EH (cell line): ENCODE measurements at regions not wholly inside any gene's neighbourhood (a gene's known extent, or its start where the extent isn't known, plus 50 kb on each side); places are given as distances from the start of the nearest gene placed in this dataset.

Experiments used
- DNase-seq: peaks from one replicate; pipeline ENCODE4 v3.0.0-alpha.2; 2015; ENCODE audit warnings: low read depth

DNA sequence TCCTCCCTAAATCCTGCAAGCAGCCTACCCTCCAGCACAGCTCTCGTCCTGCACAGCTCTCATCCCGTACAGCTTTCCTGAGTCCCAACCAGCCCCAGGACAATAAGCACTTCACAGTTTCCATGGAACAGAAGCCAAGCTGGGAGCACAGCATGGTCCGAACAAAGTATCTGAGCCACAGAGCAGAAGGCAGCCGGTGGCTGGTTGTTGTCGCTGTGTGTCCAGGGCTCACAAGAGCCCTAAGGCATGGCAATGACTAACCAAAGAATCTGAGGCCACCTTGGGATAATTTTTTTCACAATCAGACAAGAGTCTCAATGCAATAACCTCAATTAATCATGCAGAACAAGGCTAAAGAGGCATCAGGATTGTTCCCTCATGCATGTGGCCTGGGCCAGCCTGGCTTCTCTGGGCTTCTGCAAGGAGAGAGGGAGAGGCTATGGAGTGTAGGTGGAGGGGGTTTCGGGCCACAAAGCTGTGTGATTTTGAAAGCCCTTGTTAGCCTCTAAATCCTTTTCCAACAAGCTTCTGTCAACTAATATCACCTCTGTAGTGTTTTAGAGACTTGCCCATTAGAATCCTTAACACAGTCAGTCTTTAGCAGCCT, 323.4 kb downstream of the PIK3R1 start:
- DNase-seq = peak; percentile 24

DNA sequence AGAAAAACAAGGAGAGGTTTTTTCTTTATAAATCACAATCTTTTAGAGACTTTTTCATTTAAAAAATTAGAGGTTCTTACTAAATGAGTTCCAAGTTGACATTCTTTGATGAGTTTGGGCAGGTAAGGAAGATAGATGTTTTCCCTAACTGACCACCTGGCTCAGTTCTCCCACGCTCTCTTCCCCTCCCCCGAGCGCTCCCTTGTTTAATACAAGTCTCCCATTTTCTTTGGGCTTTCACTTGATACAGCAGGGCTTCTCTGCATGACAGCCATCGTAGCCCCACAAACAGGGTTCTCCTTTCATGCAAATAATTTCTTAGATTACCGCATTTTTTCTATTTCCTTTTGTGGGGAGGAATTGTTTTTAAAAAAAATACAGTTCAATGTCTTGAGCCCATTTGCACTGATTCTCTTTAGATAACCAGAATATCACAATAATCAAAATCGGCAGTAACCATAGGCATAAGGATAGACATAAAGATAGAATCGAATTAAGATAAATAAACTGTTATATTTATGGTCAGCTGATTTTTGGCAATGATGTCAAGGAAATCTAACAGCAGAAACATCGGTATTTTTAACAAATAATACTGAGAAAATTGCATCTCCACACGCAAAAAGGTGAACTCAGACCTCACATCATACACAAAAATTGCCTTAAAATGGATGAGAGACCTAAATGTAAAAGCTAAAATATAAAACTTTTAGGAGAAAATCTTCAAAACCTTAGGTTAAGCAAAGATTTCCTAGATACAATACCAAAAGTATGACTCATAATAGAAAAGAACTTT, 325.4 kb downstream of the PIK3R1 start:
- no peak for DNase-seq

DNA sequence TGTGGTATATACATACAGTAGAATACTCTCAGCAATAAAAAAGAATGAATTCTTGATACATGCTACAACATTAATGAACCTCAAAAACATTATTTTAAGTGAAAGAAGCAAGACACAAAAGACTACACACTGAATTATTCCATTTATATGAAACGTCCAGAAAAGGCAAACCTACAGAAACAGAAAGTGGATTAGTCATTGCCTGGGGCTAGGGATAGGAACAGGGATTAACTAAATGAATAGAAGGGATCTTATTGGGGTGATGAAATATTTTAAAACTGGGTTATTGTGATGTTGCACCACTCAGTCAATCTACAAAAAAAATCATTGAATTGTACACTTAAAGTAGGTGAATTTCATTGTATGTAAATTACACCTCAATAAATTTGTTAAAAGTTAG, 326.7 kb downstream of the PIK3R1 start:
- DNase-seq = peak; percentile 44

DNA sequence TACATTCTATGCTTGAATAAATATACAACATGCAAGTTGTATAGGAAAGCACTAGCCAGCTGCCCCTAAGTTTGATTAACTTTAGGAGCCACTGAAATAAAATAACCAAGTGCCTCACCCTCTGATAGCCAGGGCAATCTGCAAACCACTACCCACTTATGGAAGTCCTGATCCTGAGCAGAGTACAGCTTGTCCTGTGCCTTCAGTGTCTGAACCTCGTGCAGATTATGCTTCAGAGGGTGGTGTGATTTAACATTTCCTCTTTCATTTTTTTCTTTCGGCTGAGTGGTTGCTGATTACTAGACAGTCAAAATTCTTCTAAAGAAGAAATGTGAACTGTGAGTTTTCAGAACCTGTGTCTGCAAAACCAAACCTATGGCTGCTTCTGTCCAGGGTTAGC, 327.7 kb downstream of the PIK3R1 start:
- DNase-seq = no peak

DNA sequence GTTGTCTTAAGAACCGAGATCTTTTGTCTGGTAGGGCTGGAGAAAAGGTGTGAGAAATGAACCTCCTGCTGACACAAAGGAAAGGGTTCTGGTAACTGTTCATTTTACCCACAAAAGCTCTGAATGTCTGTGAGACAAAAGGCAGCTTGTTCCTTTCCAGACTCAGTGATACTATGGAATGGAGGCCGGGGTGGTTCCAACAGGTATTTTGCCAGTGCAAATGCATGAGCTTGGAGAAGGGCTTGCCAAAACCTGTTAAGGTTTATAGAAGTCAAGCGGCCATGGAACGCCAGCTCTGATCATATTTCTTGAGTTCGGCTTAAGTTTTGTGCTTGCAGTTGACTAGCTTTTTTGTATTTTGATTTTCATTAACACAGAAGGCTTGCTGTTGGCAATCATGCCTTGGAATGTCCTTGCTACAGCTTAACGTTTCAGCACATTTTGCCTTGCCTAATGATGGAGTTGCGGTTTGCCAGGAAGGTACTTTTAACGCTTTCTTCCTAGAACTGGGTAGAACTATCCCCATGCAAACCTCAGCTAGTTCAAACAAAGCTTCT, 328.6 kb downstream of the PIK3R1 start:
- DNase-seq = no peak

DNA sequence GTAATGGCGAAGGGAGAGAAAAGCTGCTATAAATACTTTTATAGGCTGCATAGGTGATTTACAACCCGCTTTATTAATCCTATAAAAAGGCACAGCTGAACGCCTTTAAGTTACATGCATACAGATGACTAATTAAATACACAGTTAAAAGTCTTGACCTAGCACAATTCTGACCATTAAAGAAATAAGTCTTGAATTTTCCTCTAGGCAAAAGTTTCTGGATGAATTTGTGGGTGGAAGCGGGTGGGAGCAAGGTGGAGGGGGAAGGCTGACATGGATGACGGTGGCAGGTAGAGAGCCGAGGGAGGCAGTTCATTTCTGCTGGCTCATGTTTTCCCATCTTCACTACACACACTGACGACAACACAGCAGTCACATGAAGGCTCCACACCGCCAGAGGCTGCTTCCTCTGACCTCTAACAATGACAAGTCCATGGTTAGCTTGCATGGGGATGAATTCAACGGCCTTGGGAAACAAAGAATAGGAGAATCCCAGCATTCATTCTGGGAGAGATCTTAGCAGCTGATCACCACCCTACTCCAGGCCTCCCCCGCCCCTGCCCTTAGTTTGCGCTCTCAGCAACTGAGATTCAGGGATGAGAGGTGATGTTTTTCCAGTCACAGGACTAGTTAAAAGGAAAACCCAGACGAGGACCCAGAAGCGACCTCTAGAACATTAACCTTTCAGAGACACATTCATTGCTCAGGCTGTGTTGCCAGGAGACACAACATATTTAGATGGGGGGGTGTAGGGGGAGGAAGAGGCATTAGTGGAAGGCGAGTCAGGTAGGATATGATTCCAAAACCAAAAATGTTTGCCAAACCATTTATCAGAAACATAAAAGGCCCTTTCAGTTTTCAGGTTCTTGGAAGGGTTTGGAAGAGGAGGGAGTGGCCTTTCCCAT, 329.3 kb downstream of the PIK3R1 start:
- DNase-seq = peak; percentile 61

DNA sequence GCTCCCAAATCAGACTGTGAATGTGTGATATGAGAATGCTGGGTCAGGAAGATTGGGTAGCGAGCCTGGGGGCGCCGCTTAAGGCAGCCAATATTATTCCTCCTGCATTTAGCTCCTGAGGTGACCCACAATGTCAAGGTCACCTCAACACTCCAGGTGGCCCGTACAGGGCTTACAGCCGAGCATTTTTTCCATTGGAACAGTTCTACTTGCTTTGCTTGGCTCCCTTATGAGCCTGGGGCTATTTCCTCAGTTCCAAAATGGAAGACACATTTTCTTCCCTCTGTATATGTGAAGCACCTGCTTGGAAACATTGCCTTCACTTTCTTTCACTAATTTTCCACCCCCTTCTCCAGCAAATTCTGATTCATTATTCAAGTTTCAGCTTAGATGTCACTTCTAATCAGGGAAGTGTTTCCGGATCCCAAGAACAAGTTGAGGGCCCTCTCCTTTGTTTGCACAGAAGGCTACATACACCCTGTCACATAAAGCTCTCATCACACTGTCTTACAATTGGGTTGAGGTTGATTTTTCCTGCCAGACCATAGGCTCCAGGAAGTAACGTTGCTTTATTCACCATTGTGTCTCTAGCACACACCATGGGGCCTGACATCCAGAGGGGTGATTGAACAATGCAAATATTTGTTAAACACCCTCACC, 330.2 kb downstream of the PIK3R1 start:
- no peak for DNase-seq

DNA sequence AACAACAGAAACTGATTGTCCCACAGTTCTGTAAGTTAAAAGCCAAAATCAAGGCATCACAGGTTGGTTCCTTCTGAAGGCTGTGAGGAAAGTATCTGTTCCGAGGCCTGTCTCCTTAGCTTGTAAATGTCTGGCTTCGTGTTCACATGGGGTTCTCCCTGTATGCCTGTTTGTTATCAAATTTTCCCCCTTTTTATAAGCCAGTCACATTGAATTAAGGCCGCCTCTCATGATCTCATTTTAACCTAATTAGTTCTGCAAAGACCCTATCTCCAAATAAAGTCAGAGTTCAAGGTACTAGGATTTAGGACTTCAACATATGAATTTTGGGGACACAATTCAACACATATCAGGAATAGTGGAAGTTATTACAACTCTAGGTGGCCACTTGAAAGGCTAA, 331.5 kb downstream of the PIK3R1 start:
- DNase-seq = no peak

DNA sequence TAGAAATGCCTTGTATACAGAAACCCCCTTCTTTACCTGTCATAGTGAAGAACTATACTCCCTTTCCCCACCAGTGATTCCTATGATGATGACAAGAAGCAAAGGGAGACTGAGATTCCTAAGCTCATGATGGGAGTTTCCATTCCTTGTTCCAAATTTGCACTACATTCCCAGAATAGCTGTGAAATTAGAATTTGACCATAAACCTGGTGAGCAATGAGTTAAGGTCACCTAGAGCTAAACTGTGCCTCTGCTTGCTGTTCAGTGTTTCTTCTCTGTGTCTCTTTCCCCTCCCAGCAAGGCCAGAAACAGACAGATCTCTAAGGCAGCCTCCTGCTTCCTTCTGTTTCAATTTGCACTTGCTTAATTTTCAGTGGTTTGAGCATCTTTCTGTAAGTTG, 332.1 kb downstream of the PIK3R1 start:
- peak; percentile 67 for DNase-seq

DNA sequence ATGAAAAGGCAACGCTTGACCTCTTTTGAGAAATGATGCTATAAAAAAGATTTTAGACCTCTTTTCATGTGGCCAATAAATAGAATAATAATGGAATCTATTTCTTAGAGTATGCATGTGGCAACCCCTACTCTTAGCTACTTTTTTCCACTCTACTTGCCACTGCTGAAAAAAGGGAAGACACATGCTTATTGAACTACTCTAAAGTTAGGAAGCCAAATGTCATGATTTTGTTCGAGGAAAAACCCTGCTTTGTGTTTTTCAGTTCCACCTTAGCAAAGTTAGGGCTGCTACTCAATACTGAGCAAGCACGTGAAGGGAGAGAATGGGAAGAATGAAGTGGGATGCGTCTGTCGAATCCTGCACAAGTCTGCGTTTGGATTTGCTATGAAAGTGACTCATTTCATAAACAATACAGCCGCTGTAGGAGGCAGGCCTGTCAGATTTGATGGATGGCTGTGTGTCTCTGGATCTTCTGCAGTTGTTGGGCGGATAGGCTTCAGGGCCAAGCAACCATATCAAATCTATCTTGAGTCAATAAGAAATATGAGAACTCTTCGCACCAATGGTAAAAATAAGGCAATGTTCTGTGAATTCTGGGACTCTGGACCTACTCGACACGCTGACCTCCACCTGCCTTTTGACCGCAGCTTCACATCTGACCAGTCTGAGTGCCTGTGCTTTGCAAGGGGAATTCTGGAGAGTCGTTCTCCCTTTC, 333.6 kb downstream of the PIK3R1 start:
- peak; percentile 90 for DNase-seq

DNA sequence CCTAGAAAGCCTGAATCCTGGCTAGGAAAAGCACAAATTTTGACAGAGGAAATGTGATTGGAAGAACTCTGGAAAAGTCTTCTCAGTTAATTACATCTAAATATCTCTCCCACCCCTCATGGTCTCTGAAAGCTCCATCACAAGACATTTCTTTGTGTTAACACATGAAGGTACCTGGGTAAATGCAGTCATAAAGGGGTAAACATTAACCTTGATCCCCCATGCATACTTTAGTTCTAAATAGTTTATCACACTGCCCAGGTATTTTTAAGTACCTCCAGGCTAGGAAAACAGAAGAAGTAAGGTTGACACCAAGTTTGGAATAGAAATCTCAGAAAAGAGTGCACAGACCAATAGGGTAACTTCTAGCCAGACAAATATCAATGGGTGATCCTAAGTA, 334.5 kb downstream of the PIK3R1 start:
- no peak for DNase-seq

DNA sequence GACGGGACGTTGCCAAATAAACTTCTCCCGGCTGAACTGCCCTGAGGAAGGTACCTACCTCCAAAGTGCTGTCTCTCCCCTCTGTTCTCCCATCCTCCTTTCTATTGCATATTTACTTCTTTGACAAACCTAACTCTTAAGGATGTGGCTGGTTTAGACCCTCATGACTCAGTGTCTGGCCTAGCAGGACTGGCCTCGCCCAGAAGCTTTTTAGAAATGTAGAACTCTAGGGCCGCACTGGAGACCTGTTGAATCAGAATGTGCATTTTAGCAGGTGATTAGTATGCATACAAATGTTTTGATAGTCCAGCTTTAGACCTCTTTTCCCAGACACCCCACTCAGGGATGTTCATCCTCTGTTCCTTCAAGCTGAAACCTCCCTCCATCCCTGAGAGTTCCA, 335.9 kb downstream of the PIK3R1 start:
- DNase-seq = no peak

DNA sequence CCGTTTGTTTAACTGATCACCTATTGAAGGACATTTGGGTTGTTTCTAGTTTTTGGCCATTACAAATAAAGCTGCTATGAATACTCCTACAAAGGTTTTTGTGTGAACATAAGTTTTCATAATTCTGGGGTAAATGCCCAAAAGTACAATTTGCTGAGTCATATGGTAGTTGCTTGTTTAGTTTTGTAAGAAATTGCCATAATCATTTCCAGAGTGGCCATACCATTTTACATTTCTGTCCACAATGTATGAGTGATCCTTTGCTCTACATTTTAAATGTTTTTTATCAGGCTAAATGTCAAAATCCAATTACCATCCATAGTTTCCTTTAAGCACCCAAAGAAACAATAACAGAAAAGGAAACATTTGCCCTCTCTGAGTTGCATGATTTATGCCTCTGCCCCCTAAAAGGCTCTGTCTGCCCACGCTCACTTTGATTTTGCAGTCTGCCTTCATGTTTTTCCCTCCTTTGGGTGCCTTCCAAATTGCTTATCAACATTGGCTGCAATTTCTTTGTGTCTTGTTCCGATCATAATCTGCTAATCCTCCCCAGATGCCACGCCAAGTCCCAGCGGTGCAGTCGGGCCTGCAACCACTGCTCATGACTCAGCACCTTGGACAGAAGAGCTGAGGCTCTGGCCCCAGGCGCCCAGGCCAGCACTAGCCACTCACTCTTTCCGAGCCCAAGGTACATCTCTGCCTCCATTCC, 339.2 kb downstream of the PIK3R1 start:
- DNase-seq = peak; percentile 89

DNA sequence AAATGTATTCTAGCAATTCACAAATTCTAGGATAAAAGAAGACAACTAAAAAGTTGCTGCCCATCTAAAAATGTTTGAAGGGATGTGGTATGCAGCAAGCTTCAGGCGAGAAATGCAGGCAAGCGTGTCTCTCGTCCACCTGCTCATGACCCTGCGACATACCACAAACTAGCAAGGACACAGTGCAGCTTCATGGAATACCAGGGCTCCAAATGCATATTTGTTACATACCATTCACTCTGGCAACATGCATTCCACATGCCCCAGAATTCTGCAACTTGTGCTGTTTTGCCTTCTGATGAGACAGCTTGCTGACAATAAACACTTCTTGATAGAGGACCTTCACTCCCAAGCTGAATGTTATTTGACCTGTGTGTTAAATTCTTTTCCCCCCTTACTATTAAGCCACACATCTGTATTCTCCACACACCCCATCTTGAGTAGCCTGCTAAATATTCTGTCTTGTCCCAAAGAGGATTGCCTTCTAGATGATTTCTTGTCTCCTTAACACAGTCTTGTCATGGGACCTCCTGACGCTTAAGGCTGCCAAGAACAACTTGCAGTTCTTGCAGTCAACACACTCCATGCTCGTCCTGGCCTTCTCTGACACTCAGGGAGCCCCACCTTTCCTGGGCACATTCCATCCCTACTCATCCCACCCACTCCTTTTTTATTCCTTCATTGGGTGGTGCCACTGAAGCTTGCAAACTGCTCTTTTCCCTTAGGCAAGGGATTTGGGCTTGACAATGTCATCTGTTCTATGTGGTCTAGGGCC, 340.5 kb downstream of the PIK3R1 start:
- DNase-seq = peak; percentile 41

DNA sequence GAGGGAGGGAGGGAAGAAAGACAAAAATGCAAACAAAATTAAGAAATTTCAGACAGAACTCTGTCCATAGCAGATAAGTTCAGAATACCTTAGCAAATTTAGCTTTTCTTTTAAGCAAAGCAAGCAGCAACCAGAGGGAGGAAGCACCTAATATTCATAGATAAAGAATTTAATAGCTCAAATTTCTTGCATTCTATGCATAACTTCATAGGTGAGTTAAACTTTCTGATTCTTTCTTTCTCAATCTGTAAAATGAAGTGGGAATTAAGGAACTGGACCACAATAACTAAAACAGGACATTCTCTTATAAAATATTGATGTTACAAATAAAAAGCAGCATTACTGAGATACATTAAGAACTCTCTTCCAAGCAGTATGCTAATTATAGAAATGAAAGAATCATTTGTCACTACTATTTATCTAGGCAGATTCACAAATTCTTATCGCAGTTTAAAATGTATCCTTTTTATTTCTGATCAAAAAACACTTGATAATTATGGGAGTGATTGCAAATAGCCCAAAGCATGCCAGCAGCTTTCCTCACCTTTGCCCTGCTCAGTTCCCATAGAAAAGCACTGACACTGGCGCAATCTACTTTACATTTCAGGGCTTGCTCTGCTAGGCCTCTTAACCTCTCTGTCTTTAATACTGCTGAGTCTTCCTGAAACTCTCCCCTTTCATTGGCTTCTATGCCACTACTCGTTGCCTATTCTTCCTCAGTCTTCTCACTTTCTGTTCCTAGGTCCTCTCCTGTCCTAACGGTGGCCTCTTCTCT, 341.8 kb downstream of the PIK3R1 start:
- peak; percentile 61 for DNase-seq

DNA sequence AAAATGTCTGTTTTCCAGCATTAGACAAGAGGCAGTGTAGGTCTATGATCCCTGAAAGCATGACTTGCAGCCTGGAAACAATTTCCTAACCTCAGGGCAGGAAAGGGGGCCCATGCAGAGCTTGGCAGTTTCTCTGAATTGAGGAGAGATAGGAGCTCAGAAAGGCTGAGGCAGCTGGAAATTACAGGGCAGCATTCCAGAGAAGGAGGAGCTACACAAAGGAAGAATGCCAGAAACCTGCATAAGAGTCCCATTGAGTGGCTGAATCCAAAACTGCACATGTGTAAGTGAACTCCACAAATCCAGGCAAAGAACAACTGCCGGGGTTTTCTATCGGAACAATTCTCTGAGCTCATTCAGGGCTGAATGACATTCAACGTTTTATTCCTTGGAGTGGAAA, 346.8 kb downstream of the PIK3R1 start:
- DNase-seq = peak; percentile 60

DNA sequence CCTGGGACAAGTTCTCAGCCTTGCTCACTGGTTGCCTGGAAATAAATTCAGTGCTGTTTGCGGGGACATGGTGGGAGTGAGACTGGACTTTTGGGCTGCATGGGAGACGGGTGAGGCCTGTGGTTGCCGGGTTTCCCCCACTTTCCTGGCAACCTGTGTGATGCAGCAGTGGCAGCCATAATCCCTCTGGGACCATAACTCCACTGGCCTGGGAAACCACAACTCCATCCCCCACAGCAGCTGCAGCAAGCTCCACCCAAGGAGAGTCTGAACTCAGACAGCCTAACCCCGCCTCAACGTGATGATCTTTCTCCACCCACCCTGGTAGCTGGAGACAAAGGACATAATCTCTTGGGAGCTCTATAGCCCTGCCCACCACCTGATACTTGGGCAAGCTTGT, 349.9 kb downstream of the PIK3R1 start:
- no peak for DNase-seq

DNA sequence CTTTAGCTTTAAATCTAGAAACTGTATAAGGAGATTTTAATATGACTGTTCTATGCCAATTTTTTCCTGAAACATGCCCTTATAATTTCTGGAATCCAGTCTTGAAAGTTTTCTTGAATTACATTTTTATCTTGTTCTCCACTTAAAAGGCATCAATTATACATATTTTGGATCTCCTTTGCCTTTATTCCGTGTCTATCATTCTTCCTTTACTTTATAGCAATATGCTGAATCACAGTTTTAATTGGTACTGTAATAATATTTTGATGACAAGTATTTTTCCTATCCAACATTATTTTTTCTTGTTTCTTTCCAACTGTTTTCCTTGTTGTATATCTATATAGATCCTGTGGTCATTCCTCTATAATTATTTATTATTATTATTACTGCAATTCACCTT, 361.2 kb downstream of the PIK3R1 start:
- DNase-seq = no peak

DNA sequence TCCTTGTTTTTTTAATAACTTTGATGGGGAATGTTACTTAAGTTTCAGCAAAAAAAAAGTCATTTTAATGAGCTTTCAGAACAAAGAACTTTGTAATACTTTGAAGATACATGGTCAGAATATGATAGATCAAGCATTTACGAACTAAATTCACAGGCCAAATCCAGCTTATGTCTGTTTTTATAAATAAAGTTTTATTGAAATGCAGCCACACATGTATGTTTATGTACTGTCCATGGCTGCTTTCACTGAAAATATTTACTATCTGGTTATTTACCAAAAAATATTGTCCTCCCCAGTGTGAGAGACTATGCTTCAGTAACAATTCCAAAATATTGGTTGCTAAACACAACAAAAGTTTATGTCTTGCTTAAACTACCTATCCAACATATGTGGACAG, 366.7 kb downstream of the PIK3R1 start:
- no peak for DNase-seq
